HCT116 (cell line): ENCODE measurements at regions not wholly inside any gene's neighbourhood (a gene's known extent, or its start where the extent isn't known, plus 50 kb on each side); places are given as distances from the start of the nearest gene placed in this dataset.

ENCODE experiments used
- ATAC-seq: fragments of 200-7000 bp; cut with Tn5 transposase; 2 replicates; pipeline ENCODE4 v1.9.1; 2020; ENCODE audit warnings: mild to moderate bottlenecking, moderate library complexity
- BruUV-seq: library from RNA; stranded (reverse); fragments of 400-500 nt; replicated peaks from 2 replicates; lab custom pipeline; 2021; lab: Mats Ljungman, UMichigan
- CTCF ChIA-PET: fragments of 300-600 bp; sonication (Branson Sonifier 250); formaldehyde crosslinking; loops from one replicate; lab custom pipeline; 2021; ENCODE audit warnings: antibody characterized with exemption; lab: Charles Lee
- POLR2A ChIA-PET: fragments of 300-600, 350-600 bp; sonication (Branson Sonifier 250); formaldehyde crosslinking; loops from one replicate; lab custom pipeline; 2021; ENCODE audit warnings: antibody characterized with exemption; lab: Charles Lee
- RAD21 ChIA-PET, 2 experiments: fragments of 300-600 bp; sonication (Branson Sonifier 250); formaldehyde crosslinking; loops; one replicate each; lab custom pipeline; 2023; ENCODE audit warnings: low total read pairs in 2 of 2; ENCODE audit not compliant: uncharacterized antibody in 2 of 2, unreplicated experiment in 2 of 2, low non-redundant PET in 1 of 2; lab: Charles Lee
- DNase-seq: peaks from one replicate; pipeline ENCODE4 v3.0.0-alpha.2; 2010; ENCODE audit warnings: low read depth, low spot score
- H2AFZ ChIP-seq: fragments of 200-600 bp; shearing (Covaris generic), sonication (generic); 2 replicates; pipeline ENCODE4 v1.6.1; 2017; ENCODE audit warnings: low read depth, mixed run types, mixed read lengths, antibody characterized with exemption, low read length; ENCODE audit not compliant: poor library complexity, severe bottlenecking
- H3K27ac ChIP-seq: 2 replicates; pipeline ENCODE4 v1.5.1; 2012; ENCODE audit warnings: low read depth, low read length
- H3K27me3 ChIP-seq: fragments of 200-600 bp; sonication (generic); 2 replicates; pipeline ENCODE4 v1.6.1; 2016; ENCODE audit warnings: mixed run types, low read length, mixed read lengths; ENCODE audit not compliant: insufficient read depth
- H3K36me3 ChIP-seq, 2 experiments: fragments of 200-500 bp in 1 of 2; fragments of 200-600 bp in 1 of 2; sonication (Bioruptor generic) in 1 of 2; sonication (generic) in 1 of 2; 2 replicates each; pipeline versions ENCODE4 v1.5.1 to v1.6.1; 2014 to 2016; ENCODE audit warnings: low read length in 2 of 2, inconsistent platforms in 1 of 2, mixed read lengths in 1 of 2, mixed run types in 1 of 2; ENCODE audit not compliant: insufficient read depth in 2 of 2, control insufficient read depth in 1 of 2
- H3K4me1 ChIP-seq, 2 experiments: fragments of 200-600 bp in 1 of 2; sonication (generic) in 1 of 2; 2 replicates each; pipeline versions ENCODE4 v1.5.1 to v1.6.1; 2012 to 2017; ENCODE audit warnings: low read length in 2 of 2, inconsistent platforms in 1 of 2, mild to moderate bottlenecking in 1 of 2, mixed read lengths in 1 of 2, mixed run types in 1 of 2, moderate library complexity in 1 of 2; ENCODE audit not compliant: insufficient read depth in 2 of 2, control insufficient read depth in 1 of 2
- H3K4me2 ChIP-seq: fragments of 200-600 bp; sonication (generic); 2 replicates; pipeline ENCODE4 v1.6.1; 2017; ENCODE audit warnings: mixed run types, low read length, mixed read lengths
- H3K4me3 ChIP-seq, 2 experiments: fragments of 200-600 bp in 1 of 2; sonication (generic) in 1 of 2; replicated peaks in 1 of 2; 2 replicates each; pipeline ENCODE4 v1.5.1; 2011 to 2016; ENCODE audit warnings: low read length in 2 of 2, control low read depth in 1 of 2, low read depth in 1 of 2, mild to moderate bottlenecking in 1 of 2, mixed read lengths in 1 of 2, mixed run types in 1 of 2
- H3K79me2 ChIP-seq: fragments of 200-600 bp; sonication (generic); 2 replicates; pipeline ENCODE4 v1.6.1; 2017; ENCODE audit warnings: mild to moderate bottlenecking, mixed run types, low read length, moderate library complexity, mixed read lengths; ENCODE audit not compliant: insufficient read depth
- H3K9ac ChIP-seq: fragments of 200-600 bp; sonication (generic); 2 replicates; pipeline ENCODE4 v1.6.1; 2016; ENCODE audit warnings: low read length, mixed read lengths
- H3K9me2 ChIP-seq: fragments of 200-600 bp; sonication (generic), shearing (Covaris generic); 2 replicates; pipeline ENCODE4 v1.6.1; 2017; ENCODE audit warnings: mixed run types, mild to moderate bottlenecking, moderate library complexity; ENCODE audit not compliant: insufficient read depth
- H3K9me3 ChIP-seq, 2 experiments: fragments of 200-500 bp in 1 of 2; fragments of 200-600 bp in 1 of 2; sonication (Bioruptor generic) in 1 of 2; sonication (generic) in 1 of 2; 2 replicates each; pipeline ENCODE4 v1.6.1; 2014 to 2017; ENCODE audit warnings: low read length in 2 of 2, mixed read lengths in 2 of 2, inconsistent platforms in 1 of 2, low read depth in 1 of 2, mild to moderate bottlenecking in 1 of 2, mixed run types in 1 of 2, moderate library complexity in 1 of 2; ENCODE audit not compliant: control insufficient read depth in 1 of 2, insufficient read depth in 1 of 2
- H4K20me1 ChIP-seq: fragments of 200-600 bp; sonication (generic), shearing (Covaris generic); 2 replicates; pipeline ENCODE4 v1.6.1; 2017; ENCODE audit warnings: mixed run types, mild to moderate bottlenecking, moderate library complexity; ENCODE audit not compliant: insufficient read depth
- EZH2phosphoT487 ChIP-seq: fragments of 200-600 bp; IDR thresholded peaks from 2 replicates; pipeline ENCODE4 v1.6.1; 2018; ENCODE audit warnings: antibody characterized with exemption, borderline replicate concordance
- POLR2A ChIP-seq: IDR thresholded peaks from 2 replicates; pipeline ENCODE4 v1.7.0; 2011; ENCODE audit warnings: borderline replicate concordance; ENCODE audit not compliant: insufficient read depth, insufficient read length; ENCODE audit errors: extremely low read depth
- POLR2AphosphoS5 ChIP-seq: IDR thresholded peaks from 2 replicates; pipeline ENCODE4 v1.6.1; 2011; ENCODE audit warnings: mild to moderate bottlenecking, low read depth, low read length, moderate library complexity
- RAD21 ChIP-seq: IDR thresholded peaks from 2 replicates; pipeline ENCODE4 v1.6.1; 2012; ENCODE audit warnings: low read depth, mild to moderate bottlenecking
- SIN3A ChIP-seq: IDR thresholded peaks from 2 replicates; pipeline ENCODE4 v1.6.1; 2012; ENCODE audit warnings: low read depth
- TCF7L2 ChIP-seq: IDR thresholded peaks from 2 replicates; pipeline ENCODE4 v1.7.0; 2011; ENCODE audit warnings: borderline replicate concordance, inconsistent platforms; ENCODE audit not compliant: insufficient read depth, insufficient read length; ENCODE audit errors: extremely low read depth
- intact Hi-C: fragments of 100-400 bp; cut with micrococcal nuclease; formaldehyde crosslinking; loops from 2 replicates; pipeline ENCODE4 v1.10.0; 2022
- TF ChIP-seq, protein P1 (sequence below): IDR thresholded peaks from 2 replicates; pipeline ENCODE4 v1.6.1; 2012

DNA sequence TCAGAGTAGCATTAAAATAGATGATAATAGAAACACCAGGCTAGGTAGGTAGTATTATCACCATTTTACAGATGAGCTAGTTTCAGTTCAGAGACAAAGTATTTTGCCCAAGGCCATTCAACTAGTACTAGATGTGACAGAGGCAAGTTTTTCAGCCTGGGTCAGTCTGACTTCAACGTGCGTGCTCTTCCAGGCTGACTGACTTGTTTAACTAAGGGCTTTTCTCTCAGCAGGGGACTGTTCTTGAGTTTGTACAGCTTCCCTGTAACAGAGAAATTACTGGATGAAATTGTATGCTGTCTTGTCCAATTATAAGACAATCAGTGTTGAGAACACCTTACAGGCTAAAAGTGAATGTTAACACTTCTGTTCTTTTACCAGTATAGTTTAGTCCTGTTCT is 333.5 kb upstream of the MAN1A1 start:
- BruUV-seq: no TSS peak
- H2AFZ ChIP-seq: no peak overlapping the region

DNA sequence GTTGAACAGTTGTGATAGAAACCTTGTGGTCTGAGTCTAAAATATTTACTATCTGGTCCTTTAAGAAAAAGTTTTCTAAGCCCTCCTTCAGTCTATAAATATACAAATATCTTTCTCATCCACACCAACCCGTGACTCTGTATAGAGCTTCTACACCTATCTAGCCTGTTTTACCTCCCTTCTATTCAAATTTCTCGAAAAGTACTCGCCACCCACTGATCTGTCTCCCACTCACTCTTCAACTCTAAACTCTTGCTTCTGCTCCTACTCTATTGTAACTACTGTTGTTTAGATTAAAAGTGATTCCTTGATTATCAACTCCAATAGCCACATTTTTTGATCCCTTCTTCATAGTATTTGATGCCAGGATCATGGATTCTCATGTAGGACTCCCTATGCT is 329.4 kb upstream of the MAN1A1 start:
- RAD21 ChIA-PET: no interaction called here
- Histone ChIP-seq H4K20me1 (no peaks in the 10 kb centered on the region), H3K36me3 (no peaks in the 10 kb centered on the region), H3K4me2 (no peak overlapping the region), H3K9me3 (no peaks in the 10 kb centered on the region), H3K27ac (no peak overlapping the region), H2AFZ (no peak overlapping the region), H3K9me2 (no peaks in the 10 kb centered on the region), H3K4me1 (no peaks in the 10 kb centered on the region), H3K79me2 (no peaks in the 10 kb centered on the region), H3K4me3 (no peak overlapping the region), H3K9ac (no peak overlapping the region)
- no peak for ATAC-seq
- BruUV-seq: no TSS peak
- CTCF ChIA-PET: no interaction called here
- POLR2A ChIA-PET: no interaction called here
- intact Hi-C loops: no loop called here
- no peak for DNase-seq
- TF ChIP-seq SIN3A (no peak), TCF7L2 (no peak)
- TF ChIP-seq, all 23 proteins: peak for 0
- no peaks in the 10 kb centered on the region for H3K27me3 ChIP-seq

More for the DNA sequence above, 333.5 kb upstream of the MAN1A1 start:
- intact Hi-C loops: no loop called here
- no peak for DNase-seq
- no peaks in the 10 kb centered on the region for H3K9me2 ChIP-seq
- CTCF ChIA-PET: no interaction called here
- no peaks in the 10 kb centered on the region for H3K27me3 ChIP-seq
- H3K4me1 ChIP-seq: no peaks in the 10 kb centered on the region
- H3K27ac ChIP-seq: no peak overlapping the region
- POLR2A ChIA-PET: no interaction called here
- H3K9ac ChIP-seq: no peak overlapping the region
- H3K9me3 ChIP-seq: no peaks in the 10 kb centered on the region
- no peak for ATAC-seq
- no peaks in the 10 kb centered on the region for H4K20me1 ChIP-seq
- no peaks in the 10 kb centered on the region for H3K36me3 ChIP-seq
- no peak overlapping the region for H3K4me3 ChIP-seq
- H3K79me2 ChIP-seq: no peaks in the 10 kb centered on the region
- H3K4me2 ChIP-seq: no peak overlapping the region
- RAD21 ChIA-PET: no interaction called here
- TF ChIP-seq SIN3A (no peak), RAD21 (no peak), POLR2A (no peak), POLR2AphosphoS5 (no peak), EZH2phosphoT487 (no peak)
- TF ChIP-seq, protein P1, sequence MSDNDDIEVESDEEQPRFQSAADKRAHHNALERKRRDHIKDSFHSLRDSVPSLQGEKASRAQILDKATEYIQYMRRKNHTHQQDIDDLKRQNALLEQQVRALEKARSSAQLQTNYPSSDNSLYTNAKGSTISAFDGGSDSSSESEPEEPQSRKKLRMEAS: no peak
